HS-5 (cell line): ENCODE measurements at regions not wholly inside any gene's neighbourhood (a gene's known extent, or its start where the extent isn't known, plus 50 kb on each side); places are given as distances from the start of the nearest gene placed in this dataset.

Source experiments
- DNase-seq: peaks from one replicate; pipeline ENCODE4 v3.0.0-alpha.2; 2012; ENCODE audit warnings: low read depth

- DNase-seq, result no peak
Measured at GRCh38 chr7:42758124-42758523, 153.7 kb downstream of the C7orf25 start.

- no peak for DNase-seq
Measured at GRCh38 chr7:42756841-42757240, 155.0 kb downstream of the C7orf25 start.

GRCh38 chr7:42753811-42754363 is 158.0 kb downstream of the C7orf25 start:
- no peak for DNase-seq

- DNase-seq, result no peak
Measured at GRCh38 chr7:42753367-42753766, 158.5 kb downstream of the C7orf25 start.

GRCh38 chr7:42750172-42750571 is 161.7 kb downstream of the C7orf25 start:
- DNase-seq, result no peak

GRCh38 chr7:42747044-42747443 is 164.8 kb downstream of the C7orf25 start:
- no peak for DNase-seq

GRCh38 chr7:42746214-42746613 is 165.7 kb downstream of the C7orf25 start:
- no peak for DNase-seq

GRCh38 chr7:42745357-42746059 is 166.4 kb downstream of the C7orf25 start:
- no peak for DNase-seq

- DNase-seq, result no peak
Measured at GRCh38 chr7:42744746-42745145, 167.1 kb downstream of the C7orf25 start.

- no peak for DNase-seq
Measured at GRCh38 chr7:42743077-42743858, 168.6 kb downstream of the C7orf25 start.

GRCh38 chr7:42742318-42742717 is 169.6 kb downstream of the C7orf25 start:
- no peak for DNase-seq

GRCh38 chr7:42740408-42740807 is 171.5 kb downstream of the C7orf25 start:
- DNase-seq, result no peak

GRCh38 chr7:42739638-42740037 is 172.2 kb downstream of the C7orf25 start:
- DNase-seq, result no peak

- DNase-seq, result no peak
Measured at GRCh38 chr7:42736931-42737330, 174.9 kb downstream of the C7orf25 start.

GRCh38 chr7:42735081-42735480 is 176.8 kb downstream of the C7orf25 start:
- DNase-seq, result no peak

GRCh38 chr7:42734568-42734967 is 177.3 kb downstream of the C7orf25 start:
- DNase-seq, result peak; percentile 16

- no peak for DNase-seq
Measured at GRCh38 chr7:42733040-42733439, 178.8 kb downstream of the C7orf25 start.

GRCh38 chr7:42730586-42730985 is 181.3 kb downstream of the C7orf25 start:
- no peak for DNase-seq

GRCh38 chr7:42729053-42729765 is 182.7 kb downstream of the C7orf25 start:
- no peak for DNase-seq

- no peak for DNase-seq
Measured at GRCh38 chr7:42727451-42727850, 184.4 kb downstream of the C7orf25 start.

- peak; percentile 65 for DNase-seq
Measured at GRCh38 chr7:42726066-42726785, 185.6 kb downstream of the C7orf25 start.

- no peak for DNase-seq
Measured at GRCh38 chr7:42722716-42723115, 189.2 kb downstream of the C7orf25 start.
